Prostate gland (tissue), 2 donors: ENCODE measurements at regions not wholly inside any gene's neighbourhood (a gene's known extent, or its start where the extent isn't known, plus 50 kb on each side); places are given as distances from the start of the nearest gene placed in this dataset.

Experiments
- CTCF ChIP-seq, 4 experiments: fragments of 200-600 bp in 2 of 4; fragments of 450-650 bp in 2 of 4; sonication (generic) in 2 of 4; IDR thresholded peaks; 1 replicate in 3 of 4; 2 replicates in 1 of 4; pipeline ENCODE4 v1.5.1; 2016 to 2019; ENCODE audit warnings: antibody characterized with exemption in 4 of 4, mild to moderate bottlenecking in 2 of 4, moderate library complexity in 2 of 4
- POLR2A ChIP-seq: fragments of 450-650 bp; IDR thresholded peaks from one replicate; pipeline ENCODE4 v1.6.1; 2016; ENCODE audit warnings: antibody characterized with exemption, mild to moderate bottlenecking
- POLR2AphosphoS5 ChIP-seq: sonication (generic); formaldehyde crosslinking; IDR thresholded peaks from one replicate; pipeline ENCODE4 v1.6.1; 2017; ENCODE audit warnings: antibody characterized with exemption

DNA sequence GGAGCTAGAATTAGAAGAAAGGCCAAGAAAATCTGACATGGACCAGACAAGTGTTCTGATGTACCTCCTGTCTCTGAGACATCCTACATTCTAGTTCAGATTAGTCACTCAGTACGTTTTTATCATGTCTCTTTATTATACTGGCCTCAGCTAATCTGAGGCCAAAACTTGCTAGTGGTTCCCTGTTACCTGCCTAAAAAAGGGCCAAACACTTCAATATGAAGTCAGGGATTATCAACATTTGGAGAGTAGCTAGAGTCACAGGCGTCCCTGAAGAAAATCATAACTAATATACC lies 587.4 kb downstream of the PRELID2 start:
- TF ChIP-seq CTCF (IDR thresholded peaks at IDR 0.05) (no peak), POLR2A (no peak), POLR2AphosphoS5 (no peak)
